Immature natural killer cell (primary cell): ENCODE measurements at regions not wholly inside any gene's neighbourhood (a gene's known extent, or its start where the extent isn't known, plus 50 kb on each side); places are given as distances from the start of the nearest gene placed in this dataset.
A peak's percentile ranks its signal among the peaks of the same experiment; 100 is the strongest.

Source experiments
- DNase-seq, 3 donors: peaks; one replicate each; pipeline ENCODE4 v3.0.0; 2022; ENCODE audit warnings: mixed read lengths in 1 of 3
- H3K27ac Mint-ChIP-seq, 6 donors: one replicate each; pipeline ENCODE4 v1.8.0; 2020; ENCODE audit warnings: mixed read lengths in 6 of 6, mild to moderate bottlenecking in 5 of 6, inconsistent platforms in 4 of 6, moderate library complexity in 3 of 6
- H3K27me3 Mint-ChIP-seq, 3 donors: one replicate each; pipeline ENCODE4 v1.8.0; 2020 to 2021; ENCODE audit warnings: low read depth in 3 of 3, mild to moderate bottlenecking in 3 of 3, mixed read lengths in 3 of 3, moderate library complexity in 3 of 3, inconsistent platforms in 1 of 3
- H3K36me3 Mint-ChIP-seq, 3 donors: one replicate each; pipeline ENCODE4 v1.8.0; 2020; ENCODE audit warnings: mixed read lengths in 3 of 3, inconsistent platforms in 2 of 3, mild to moderate bottlenecking in 2 of 3
- H3K4me1 Mint-ChIP-seq, 2 donors: one replicate each; pipeline ENCODE4 v1.8.0; 2020; ENCODE audit warnings: inconsistent platforms in 2 of 2, mild to moderate bottlenecking in 2 of 2, mixed read lengths in 2 of 2, moderate library complexity in 1 of 2
- H3K4me3 Mint-ChIP-seq, 5 donors: one replicate each; pipeline ENCODE4 v1.8.0; 2020; ENCODE audit warnings: mild to moderate bottlenecking in 5 of 5, mixed read lengths in 5 of 5, inconsistent platforms in 3 of 5, moderate library complexity in 3 of 5
- H3K9me3 Mint-ChIP-seq, 6 donors: one replicate each; pipeline ENCODE4 v1.8.0; 2020; ENCODE audit warnings: mild to moderate bottlenecking in 6 of 6, mixed read lengths in 6 of 6, inconsistent platforms in 4 of 6, moderate library complexity in 3 of 6

GRCh38 chr18:75137346-75137877, 71.5 kb downstream of the PTGR3 start:
- peaks cover 2 to 4% (median 2%) of the 10 kb centered on the region in 3 donors for H3K27me3 Mint-ChIP-seq
- no peaks in the 10 kb centered on the region for H3K4me1 Mint-ChIP-seq
- no peak overlapping the region for H3K27ac Mint-ChIP-seq

DNA sequence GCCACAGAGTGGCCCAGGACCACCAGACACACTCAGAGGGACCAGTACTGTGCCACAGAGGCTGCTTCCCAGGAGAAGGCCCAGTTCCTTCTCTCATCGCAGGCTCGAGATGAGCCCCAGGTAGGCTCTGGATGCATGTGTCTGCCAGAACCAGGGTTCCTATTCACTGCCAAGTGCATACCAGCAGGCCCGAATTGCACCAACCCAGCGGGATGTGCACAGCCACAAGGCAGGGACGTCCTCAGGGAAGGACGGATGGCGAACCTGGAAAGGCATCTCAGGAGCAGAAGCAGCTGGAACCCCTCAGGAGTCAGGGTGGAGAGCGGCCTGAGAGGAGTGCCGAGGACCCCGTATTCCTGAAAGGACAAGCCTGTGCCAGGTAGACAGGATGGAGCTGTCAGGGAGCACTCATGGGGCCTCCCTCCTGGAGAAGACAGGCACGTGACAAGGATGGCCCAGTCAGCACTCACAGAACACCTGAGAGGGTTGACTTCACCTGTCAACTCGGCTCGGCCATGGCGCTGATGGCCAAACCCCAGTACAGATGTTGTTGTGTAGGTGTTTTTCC, 73.7 kb downstream of the PTGR3 start:
- H3K36me3 Mint-ChIP-seq, result no peaks in the 10 kb centered on the region
- no peaks in the 10 kb centered on the region for H3K9me3 Mint-ChIP-seq
- DNase-seq, result no peak
- no peaks in the 10 kb centered on the region for H3K4me1 Mint-ChIP-seq
- no peak overlapping the region for H3K27ac Mint-ChIP-seq
- peaks cover under 1 to 4% (median 2%) of the 10 kb centered on the region in 3 donors for H3K27me3 Mint-ChIP-seq
- H3K4me3 Mint-ChIP-seq, result no peak overlapping the region

More at GRCh38 chr18:75137346-75137877, 71.5 kb downstream of the PTGR3 start:
- no peak for DNase-seq
- Mint-ChIP-seq H3K9me3 (no peaks in the 10 kb centered on the region), H3K4me3 (no peak overlapping the region), H3K36me3 (no peaks in the 10 kb centered on the region)

DNA sequence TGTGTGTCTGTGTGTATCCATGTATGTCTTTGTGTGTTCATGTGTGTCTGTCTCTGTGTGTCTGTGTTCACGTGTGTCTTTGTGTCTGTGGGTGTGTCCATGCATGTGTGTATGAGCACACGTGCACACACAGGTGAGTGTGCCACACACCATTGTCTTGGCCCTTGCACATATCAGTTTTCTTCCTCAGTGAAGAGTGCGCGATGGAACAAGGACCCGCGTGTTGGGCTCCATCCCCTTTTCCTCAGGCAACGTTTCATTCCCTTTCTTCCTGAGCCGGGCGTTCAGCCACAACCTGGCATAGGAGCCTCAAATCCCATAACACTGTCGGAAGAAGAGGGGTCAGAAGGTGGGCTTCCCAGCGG, 74.3 kb downstream of the PTGR3 start:
- no peak for DNase-seq
- Mint-ChIP-seq H3K4me1 (no peaks in the 10 kb centered on the region), H3K27ac (no peak overlapping the region), H3K27me3 (peaks cover 0 to 4% (median 2%) of the 10 kb centered on the region in 3 donors), H3K9me3 (no peaks in the 10 kb centered on the region), H3K4me3 (no peak overlapping the region), H3K36me3 (no peaks in the 10 kb centered on the region)

- no peak overlapping the region for H3K27ac Mint-ChIP-seq
- H3K9me3 Mint-ChIP-seq, result no peaks in the 10 kb centered on the region
- H3K4me1 Mint-ChIP-seq, result no peaks in the 10 kb centered on the region
- H3K27me3 Mint-ChIP-seq, result peaks cover 0 to 4% (median 2%) of the 10 kb centered on the region in 3 donors
- no peaks in the 10 kb centered on the region for H3K36me3 Mint-ChIP-seq
- no peak for DNase-seq
- H3K4me3 Mint-ChIP-seq, result no peak overlapping the region
Observed at GRCh38 chr18:75133721-75134610, 75.0 kb downstream of the PTGR3 start.

GRCh38 chr18:75132931-75133525, 75.9 kb downstream of the PTGR3 start:
- no peak overlapping the region for H3K27ac Mint-ChIP-seq
- no peaks in the 10 kb centered on the region for H3K9me3 Mint-ChIP-seq
- no peaks in the 10 kb centered on the region for H3K4me1 Mint-ChIP-seq
- H3K36me3 Mint-ChIP-seq, result no peaks in the 10 kb centered on the region
- no peak overlapping the region for H3K4me3 Mint-ChIP-seq
- DNase-seq, result no peak
- H3K27me3 Mint-ChIP-seq, result peaks cover 0 to 4% (median 2%) of the 10 kb centered on the region in 3 donors

- no peak overlapping the region for H3K27ac Mint-ChIP-seq
- H3K4me1 Mint-ChIP-seq, result no peaks in the 10 kb centered on the region
- no peaks in the 10 kb centered on the region for H3K36me3 Mint-ChIP-seq
- no peak overlapping the region for H3K4me3 Mint-ChIP-seq
- H3K27me3 Mint-ChIP-seq, result peaks cover 0 to 4% (median 2%) of the 10 kb centered on the region in 3 donors
- H3K9me3 Mint-ChIP-seq, result no peaks in the 10 kb centered on the region
- DNase-seq, result no peak
Observed at GRCh38 chr18:75132098-75132870, 76.7 kb downstream of the PTGR3 start.

DNA sequence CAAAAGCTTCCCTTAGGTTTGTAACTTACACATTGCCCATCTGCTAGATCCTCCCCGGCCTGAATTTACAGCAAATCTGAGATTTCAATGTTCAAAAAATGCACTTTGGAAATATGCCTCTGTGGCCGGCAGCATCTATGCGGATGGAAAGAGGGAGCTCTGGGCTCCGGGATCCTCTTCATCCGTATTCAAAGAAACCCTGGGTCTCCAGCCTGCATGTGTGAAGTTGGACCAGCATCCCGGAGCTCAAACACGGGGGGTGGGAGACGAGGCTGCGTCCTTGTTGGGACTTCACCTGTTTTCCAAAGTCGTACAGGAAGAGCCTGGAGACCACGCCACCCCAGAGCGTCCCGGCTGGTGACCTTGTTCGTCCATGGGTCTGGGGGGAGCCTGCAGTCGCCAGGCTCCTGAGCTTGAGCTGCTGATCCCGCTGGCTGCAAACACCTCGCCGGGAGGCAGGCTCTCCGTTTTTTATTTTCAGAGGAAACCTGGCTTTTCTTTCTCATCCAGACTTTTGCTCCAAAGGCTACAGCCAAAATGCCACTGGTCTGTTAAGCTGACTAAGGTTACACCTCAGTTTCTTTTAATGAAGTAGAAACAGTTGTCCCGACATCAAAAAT, 77.4 kb downstream of the PTGR3 start:
- H3K27ac Mint-ChIP-seq, result no peak overlapping the region
- peaks cover 5 to 6% of the 10 kb centered on the region in 2 donors for H3K4me1 Mint-ChIP-seq
- no peak for DNase-seq
- H3K27me3 Mint-ChIP-seq, result peaks cover 0 to 2% (median 2%) of the 10 kb centered on the region in 3 donors
- H3K36me3 Mint-ChIP-seq, result no peaks in the 10 kb centered on the region
- H3K9me3 Mint-ChIP-seq, result no peaks in the 10 kb centered on the region
- H3K4me3 Mint-ChIP-seq, result no peak overlapping the region

DNA sequence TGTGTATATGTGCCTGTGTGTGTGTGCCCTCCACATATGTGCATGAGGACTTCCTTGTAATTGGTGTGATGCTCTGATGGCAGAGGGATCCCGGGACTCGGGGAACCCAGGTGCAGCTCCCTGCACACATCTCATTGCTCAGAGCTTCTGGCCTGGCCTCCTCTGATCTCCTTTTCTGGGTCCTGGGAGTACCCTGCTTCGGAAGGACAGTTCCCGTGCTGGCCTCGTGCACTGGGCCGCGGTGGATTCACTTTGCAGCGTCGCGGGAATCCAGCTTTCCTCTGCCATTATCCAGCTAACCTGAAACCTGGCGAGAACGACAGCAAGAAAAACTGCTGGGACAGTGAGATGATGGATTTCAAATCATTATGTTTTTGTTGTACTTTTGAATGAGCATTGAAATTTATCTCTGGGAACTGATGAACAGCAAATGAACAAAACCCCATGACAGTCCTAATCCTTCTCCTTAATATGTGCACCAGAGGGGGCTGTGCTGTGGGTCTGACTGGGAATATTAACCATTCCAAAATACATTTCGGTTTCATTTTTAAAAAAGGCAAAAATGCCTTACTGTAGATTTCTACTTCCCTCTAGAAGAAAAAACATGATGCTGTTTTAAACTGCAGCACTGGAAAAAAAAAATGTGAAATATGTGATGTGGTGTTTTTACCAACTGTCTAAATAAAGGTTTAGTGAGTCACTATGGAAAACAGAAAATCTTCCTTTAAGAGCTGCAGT, 78.2 kb downstream of the PTGR3 start:
- Mint-ChIP-seq H3K4me3 (no peak overlapping the region), H3K36me3 (no peaks in the 10 kb centered on the region), H3K27me3 (peaks cover 2% of the 10 kb centered on the region in 3 donors), H3K9me3 (peaks cover 0 to 1% (median 0%) of the 10 kb centered on the region in 6 donors), H3K4me1 (peaks cover 12 to 13% of the 10 kb centered on the region in 2 donors), H3K27ac (no peak overlapping the region)
- no peak for DNase-seq

DNA sequence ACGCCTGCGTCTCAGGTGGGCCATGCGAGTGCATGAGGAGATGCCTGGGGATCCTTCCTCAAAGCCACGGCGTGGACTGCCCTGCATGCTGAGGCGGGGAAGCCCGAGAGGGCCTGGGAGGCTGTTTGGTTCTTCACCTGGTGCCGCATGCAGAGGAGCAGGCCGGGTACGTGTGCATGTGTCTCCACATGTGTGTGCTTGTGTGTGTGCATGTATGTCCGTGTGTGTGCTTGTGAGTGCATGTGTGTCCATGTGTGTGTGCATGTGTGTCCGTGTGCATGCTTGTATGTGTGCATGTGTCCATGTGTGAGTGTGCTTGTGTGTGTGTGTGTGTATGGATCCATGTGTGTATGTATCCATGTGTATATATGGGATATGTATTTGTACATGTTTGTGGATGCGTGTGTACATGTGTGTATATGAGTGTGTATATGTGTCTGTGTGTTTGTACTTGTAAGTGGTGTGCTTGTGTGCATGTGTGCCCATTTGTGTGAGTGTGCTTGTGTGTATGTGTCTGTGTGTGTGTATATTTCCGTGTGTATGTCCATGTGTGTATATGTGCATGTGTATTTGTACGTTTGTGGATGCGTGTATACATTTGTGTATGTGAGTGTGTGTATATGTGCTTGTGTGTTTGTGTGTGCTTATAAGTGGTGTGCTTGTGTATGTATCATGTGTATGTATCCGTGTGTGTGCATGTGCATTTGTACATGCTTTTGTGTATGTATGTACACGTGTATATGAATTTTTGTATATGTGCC, 79.0 kb downstream of the PTGR3 start:
- H3K27me3 Mint-ChIP-seq, result peaks cover 2% of the 10 kb centered on the region in 3 donors
- no peaks in the 10 kb centered on the region for H3K36me3 Mint-ChIP-seq
- no peak for DNase-seq
- peaks cover 13% of the 10 kb centered on the region in 2 donors for H3K4me1 Mint-ChIP-seq
- H3K4me3 Mint-ChIP-seq, result no peak overlapping the region
- H3K27ac Mint-ChIP-seq, result peak overlapping the region in 1 of 6 donors; percentile 35
- peaks cover 0 to 1% (median 0%) of the 10 kb centered on the region in 6 donors for H3K9me3 Mint-ChIP-seq

DNA sequence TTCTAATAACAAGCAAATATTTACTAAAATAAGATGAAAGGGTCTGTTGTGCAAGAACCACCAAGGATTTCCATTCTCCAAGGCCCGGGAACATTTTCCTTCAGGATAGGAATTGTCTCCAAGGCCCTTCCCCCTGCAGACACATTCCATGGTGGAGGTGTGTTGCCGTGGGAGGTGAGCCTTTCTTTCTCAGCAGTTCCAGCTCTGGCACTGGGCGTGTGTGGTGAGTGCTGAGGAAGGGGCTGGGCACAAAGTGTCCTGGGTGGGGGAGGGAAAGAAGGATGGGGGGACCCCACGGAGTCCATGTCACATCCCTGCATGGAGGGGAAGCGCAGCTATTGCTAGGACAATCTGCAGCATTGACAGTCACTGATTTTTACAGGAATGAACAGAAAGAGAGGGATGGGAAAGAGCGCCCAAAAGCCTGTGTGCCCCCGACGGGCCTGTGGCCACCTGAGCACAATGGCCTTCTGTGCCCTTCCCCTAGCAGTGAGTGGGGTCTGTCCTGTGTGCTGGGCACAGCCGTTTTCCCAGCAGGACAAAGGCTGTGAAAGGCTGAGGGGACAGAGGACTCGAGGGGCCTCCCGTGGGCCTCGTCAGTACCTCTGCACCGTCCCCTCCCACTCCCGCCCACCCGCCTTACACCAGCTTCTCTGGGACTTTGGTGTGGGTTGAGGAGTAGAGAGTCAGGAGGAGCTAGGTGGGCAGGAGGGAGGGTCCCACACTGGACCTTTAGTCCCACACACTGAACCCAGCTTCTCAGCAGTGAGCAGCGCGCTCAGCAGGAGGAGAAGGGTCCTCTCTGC, 79.8 kb downstream of the PTGR3 start:
- DNase-seq, result no peak
- Mint-ChIP-seq H3K36me3 (no peaks in the 10 kb centered on the region), H3K4me1 (peaks cover 16 to 19% of the 10 kb centered on the region in 2 donors), H3K4me3 (no peak overlapping the region), H3K27ac (no peak overlapping the region), H3K9me3 (peaks cover 0 to 3% (median 0%) of the 10 kb centered on the region in 6 donors), H3K27me3 (peaks cover 2 to 4% (median 3%) of the 10 kb centered on the region in 3 donors)

DNA sequence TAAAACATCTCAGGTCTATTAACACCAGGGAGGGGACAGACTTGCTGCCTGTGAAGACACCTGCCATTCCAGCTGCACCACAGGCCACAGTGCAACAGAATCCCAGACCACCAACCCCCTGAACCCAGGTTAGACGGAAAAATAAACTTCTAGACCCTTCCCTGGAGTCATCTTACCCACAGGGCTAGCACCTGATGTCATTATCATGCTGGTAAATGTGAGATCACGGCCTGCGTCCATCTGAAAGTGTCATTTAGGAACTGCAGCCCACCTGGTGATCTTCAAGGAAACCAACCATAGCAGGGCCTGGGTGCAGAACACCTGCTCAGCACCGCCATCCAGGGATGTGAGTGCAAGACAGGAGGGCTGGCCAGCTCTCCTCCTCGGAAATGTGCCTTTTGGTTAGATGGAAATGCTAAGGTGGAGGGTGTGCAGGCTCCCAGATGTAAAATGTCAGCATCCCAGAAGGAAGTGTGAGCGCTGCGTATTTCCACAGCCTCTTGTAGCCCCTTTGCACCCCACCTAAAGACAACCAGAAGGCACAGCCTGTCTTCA, 80.8 kb downstream of the PTGR3 start:
- Mint-ChIP-seq H3K4me3 (no peak overlapping the region), H3K36me3 (no peaks in the 10 kb centered on the region), H3K27ac (no peak overlapping the region), H3K9me3 (peaks cover 0 to 3% (median 0%) of the 10 kb centered on the region in 6 donors), H3K27me3 (peaks cover 2 to 5% (median 4%) of the 10 kb centered on the region in 3 donors), H3K4me1 (peaks cover 16 to 19% of the 10 kb centered on the region in 2 donors)
- DNase-seq, result no peak
